ENCODE measurements at regions not wholly inside any gene's neighbourhood (a gene's known extent, or its start where the extent isn't known, plus 50 kb on each side); places are given as distances from the start of the nearest gene placed in this dataset.
"Not testable (repeated sequence)": the region's sequence is repeated elsewhere in the genome, so short reads cannot be mapped to it uniquely, and the experiment has no call there.

DNA sequence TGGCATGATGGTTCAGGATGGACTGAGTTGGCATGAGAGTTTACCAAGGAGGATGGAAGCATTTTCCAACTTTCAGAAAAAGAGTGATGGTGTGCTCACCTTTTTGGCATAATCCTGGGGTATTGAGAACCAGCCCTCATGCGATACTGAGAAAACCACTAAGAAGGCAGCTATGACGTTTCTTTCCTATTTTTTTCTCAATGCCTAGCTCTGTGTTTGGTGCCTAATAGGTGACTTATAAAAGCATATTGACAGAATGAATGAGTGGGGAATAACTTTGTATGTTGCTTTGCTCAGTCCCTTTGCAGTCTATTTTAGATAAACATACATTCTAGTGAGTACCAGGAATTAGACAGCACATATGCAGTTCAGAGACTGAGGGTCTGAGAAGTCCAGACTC is 816.3 kb downstream of the DHX35 start:
- DNase-seq = no peak

DNA sequence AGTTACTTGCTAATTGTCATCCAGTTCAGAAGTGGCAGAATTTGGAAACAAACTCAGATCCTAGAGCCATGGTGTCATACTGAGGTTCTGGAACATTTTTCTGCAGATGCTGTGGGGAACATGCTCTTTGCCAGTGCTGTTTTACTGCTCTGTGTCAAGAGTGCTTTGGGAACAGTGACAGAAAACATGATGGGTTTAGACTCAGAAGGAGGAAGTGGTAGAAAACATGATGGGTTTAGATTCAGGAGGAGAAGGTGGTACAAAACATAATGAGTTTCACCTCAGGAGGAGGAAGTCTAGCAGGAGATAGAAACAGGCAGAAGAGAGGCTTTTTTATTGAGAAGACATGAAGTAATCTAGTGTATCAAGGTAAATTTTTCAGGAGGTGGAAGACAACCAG is 815.5 kb downstream of the DHX35 start:
- DNase-seq = no peak

- DNase-seq = peak in 2 of 3 donors; percentile 31 to 40
These were observed 813.0 kb downstream of the DHX35 start for GRCh38 chr20:39775110-39775509.

DNA sequence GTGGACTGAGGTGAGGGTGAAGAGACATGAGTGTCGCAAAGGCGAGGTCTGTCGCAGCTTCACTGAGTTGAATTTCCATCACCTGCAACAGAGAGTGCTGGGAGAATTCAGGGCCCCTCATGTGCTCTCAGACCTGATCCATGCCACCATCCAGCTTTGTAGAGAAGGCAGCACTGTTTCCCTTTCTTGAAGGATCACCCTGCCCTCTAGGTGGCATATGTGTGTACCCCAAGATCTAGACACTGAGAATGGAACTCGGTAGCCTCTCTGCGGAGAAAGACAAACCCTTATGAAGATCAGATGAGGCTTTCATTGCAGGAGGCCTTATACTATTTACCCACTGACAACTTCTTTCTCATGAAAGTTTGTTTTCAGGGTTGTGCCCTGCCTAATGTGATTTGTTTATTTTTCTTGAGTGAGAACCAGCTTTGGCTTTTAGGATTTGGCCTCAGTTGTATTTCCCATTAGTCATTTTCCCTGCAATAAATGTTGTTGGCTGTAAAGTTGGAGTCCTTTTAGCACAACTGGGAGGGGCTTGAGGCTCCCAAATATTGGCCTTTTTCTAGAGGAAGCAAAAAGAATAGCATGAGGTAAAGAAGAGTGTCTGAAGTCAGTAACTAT is 811.3 kb downstream of the DHX35 start:
- no peak for DNase-seq

DNA sequence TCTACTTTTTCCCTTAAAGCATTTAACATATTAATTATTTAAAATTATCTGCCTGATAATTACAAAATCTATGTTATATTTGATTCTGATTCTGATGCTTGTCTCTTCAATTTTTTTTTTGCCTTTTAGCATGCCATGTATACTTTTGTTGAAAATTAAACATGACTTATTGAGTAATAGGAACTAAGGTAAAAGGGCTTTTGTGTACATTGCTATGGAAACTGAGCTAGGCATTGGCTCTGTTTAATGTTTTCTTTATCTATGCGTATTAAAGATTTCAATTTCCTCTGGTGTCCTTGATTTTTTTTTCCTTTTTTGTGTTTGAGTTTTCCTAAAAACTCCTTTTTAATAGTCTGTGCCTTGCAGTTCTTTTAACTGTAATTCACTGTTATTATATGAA is 805.2 kb downstream of the DHX35 start:
- no peak for DNase-seq

DNA sequence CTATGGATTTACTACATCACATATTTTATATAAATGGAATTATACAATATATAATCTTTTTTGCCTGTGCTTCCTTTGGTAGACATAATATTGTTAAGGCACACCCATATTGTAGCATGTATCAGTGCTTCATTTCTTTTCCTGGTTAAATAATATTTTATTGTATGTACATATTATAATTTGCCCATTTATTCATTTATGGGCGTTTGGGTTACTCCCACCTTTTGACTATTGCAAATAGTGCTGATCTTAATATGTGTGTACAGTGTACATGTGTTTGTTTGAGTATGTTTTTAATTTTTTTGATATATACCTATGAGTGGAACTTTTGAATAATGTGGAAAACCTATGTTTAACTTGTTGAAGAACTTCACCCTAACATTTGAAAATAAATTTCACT is 804.2 kb downstream of the DHX35 start:
- no peak for DNase-seq

GRCh38 chr20:39762716-39763115 is 800.6 kb downstream of the DHX35 start:
- no peak for DNase-seq

GRCh38 chr20:39758876-39759275 is 796.7 kb downstream of the DHX35 start:
- DNase-seq = no peak

- no peak for DNase-seq
These were observed 794.7 kb downstream of the DHX35 start for GRCh38 chr20:39756828-39757227.

GRCh38 chr20:39756369-39756768 is 794.2 kb downstream of the DHX35 start:
- no peak for DNase-seq

DNA sequence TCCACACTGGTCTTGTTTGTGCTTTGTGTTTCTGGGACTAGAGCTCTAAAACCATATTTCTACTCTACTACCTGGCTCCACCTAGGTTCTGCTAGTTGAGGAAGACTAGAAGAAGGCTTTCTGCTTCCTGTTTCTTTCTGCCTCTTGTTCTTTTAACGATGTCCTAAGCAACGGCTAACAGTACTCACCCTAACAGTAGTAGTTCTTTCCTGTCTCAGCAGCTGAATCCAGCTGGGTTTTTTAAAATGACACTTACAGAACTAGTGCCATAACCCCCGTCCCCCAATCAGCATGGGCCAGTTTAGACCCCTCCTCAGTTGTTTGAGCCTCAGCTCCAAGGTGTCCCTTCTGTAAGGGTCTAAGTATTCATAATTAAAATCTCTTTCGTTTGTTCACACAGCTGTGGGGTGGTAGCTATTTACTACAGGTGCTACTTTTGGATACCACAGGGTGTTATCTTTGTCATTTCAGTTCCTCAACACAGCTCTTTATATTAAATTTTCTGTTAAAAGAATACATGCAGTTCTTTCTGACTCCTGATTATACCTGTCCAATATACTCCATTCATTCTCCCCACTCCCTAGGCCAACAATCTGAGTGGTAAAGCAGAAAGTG is 790.2 kb downstream of the DHX35 start:
- DNase-seq = no peak

- DNase-seq = no peak
These were observed 789.5 kb downstream of the DHX35 start for GRCh38 chr20:39751557-39752137.

- peak in 2 of 3 donors; percentile 13 to 38 for DNase-seq
These were observed 783.2 kb downstream of the DHX35 start for GRCh38 chr20:39745380-39745779.

GRCh38 chr20:39738651-39739050 is 776.5 kb downstream of the DHX35 start:
- DNase-seq = no peak

GRCh38 chr20:39736434-39737327 is 774.5 kb downstream of the DHX35 start:
- no peak for DNase-seq

- not testable (repeated sequence) for DNase-seq
These were observed 763.4 kb downstream of the DHX35 start for GRCh38 chr20:39725513-39725912.

DNA sequence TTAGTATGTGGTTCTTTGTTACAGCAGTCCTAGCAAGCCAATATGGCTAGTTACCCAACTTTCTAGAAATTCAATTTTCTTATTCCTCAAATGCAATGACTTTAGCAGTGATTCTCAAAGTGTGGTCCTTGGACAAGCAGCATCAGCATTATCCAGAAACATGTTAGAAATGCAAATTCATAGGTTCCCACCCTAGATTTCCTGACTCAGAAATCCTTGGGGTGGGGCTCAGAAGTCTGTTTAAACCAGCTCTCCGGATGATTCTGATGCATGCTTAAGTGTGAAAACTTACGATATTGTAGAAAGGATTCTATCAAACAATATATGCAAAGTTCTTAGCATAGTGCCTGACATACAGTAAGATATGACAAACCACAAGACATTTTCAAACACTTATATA is 757.1 kb downstream of the DHX35 start:
- no peak for DNase-seq

DNA sequence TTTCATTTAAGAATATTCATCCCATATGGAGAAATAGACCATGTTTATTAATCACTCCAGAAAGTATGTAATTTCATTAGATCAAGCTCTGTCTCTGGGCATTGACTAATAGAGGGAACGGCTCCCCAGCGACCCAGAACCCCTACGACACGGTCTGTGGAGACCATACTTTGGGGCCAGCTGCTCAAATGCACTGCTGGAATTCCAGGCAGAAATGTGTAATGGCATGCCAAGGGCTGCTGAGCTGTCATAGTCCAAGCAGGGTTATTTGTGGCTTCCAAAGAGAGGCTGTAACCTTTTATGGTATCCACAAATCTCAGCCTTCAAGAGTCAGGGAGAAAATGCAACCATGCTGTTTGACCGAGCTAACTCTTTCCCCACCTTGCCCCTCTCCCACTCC is 755.8 kb downstream of the DHX35 start:
- DNase-seq = no peak

GRCh38 chr20:39716796-39717341 is 754.7 kb downstream of the DHX35 start:
- DNase-seq = no peak

DNA sequence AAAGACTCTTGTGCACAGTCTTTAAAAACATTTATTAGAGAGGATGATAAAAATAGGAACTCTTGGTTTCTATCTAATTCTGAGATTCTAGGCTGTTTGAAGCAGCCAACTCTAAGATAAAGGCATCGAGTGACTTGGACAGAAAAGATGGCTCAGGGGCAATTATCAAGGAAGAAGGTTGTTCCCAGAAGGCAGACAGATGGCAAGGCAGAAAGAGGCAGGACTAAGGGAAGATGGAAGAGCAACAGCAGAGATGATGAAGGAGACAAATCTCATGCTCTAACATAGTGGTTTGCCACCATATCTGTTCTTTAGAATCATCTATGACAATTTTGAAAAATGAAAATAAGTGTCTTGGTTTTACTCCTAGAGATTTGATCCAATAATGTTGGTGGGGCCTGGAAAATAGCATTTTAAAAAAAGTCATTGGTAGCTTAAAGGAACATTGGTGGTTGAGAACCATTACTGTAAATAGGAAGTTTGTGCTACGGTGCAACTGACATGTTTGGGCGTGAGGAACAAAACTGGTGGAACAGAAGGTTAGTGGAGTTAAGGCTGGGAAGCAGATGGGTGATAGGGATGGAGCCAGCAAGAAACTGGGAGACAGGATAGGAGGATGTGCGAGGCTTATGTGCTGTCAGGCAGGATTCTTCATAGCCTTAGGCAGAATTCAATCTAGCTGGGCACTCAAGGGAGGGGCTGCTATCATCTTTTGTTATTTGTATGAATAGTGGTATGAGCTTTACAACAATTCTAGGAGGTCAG is 751.1 kb downstream of the DHX35 start:
- no peak for DNase-seq

GRCh38 chr20:39706184-39706663 is 744.1 kb downstream of the DHX35 start:
- DNase-seq = peak; percentile 34 to 88 (median 79)
